ENCODE measurements at regions not wholly inside any gene's neighbourhood (a gene's known extent, or its start where the extent isn't known, plus 50 kb on each side); places are given as distances from the start of the nearest gene placed in this dataset.

GRCh38 chr7:118995350-118995749 lies 770.8 kb downstream of the ANKRD7 start:
- no peak for TF ChIP-seq GABPA (IDR thresholded peaks at IDR 0.05; ENCODE audit: low read depth)
- no peak for TF ChIP-seq POLR2AphosphoS5 (IDR thresholded peaks at IDR 0.05; ENCODE audit: low read depth)
